Activated CD4-positive, alpha-beta T cell treated with anti-CD3 and anti-CD28 coated beads for 48 hours (primary cell): ENCODE measurements at regions not wholly inside any gene's neighbourhood (a gene's known extent, or its start where the extent isn't known, plus 50 kb on each side); places are given as distances from the start of the nearest gene placed in this dataset.
"Not testable (repeated sequence)": the region's sequence is repeated elsewhere in the genome, so short reads cannot be mapped to it uniquely, and the experiment has no call there.

Source experiments
- DNase-seq: peaks from one replicate; pipeline ENCODE4 v3.0.0-alpha.2; 2020

GRCh38 chr17:31798205-31798724, 60.8 kb downstream of the COPRS start:
- DNase-seq, result no peak

- DNase-seq, result not testable (repeated sequence)
Measured at GRCh38 chr17:31795941-31796340, 63.1 kb downstream of the COPRS start.

GRCh38 chr17:31794111-31794510, 64.9 kb downstream of the COPRS start:
- DNase-seq, result no peak

- DNase-seq, result not testable (repeated sequence)
Measured at GRCh38 chr17:31793634-31794033, 65.4 kb downstream of the COPRS start.

GRCh38 chr17:31792007-31792585, 66.9 kb downstream of the COPRS start:
- DNase-seq, result no peak

- no peak for DNase-seq
Measured at GRCh38 chr17:31789707-31790505, 69.1 kb downstream of the COPRS start.

GRCh38 chr17:31788956-31789355, 70.1 kb downstream of the COPRS start:
- DNase-seq, result no peak

- no peak for DNase-seq
Measured at GRCh38 chr17:31788571-31788946, 70.5 kb downstream of the COPRS start.

GRCh38 chr17:31787857-31788570, 71.0 kb downstream of the COPRS start:
- no peak for DNase-seq

GRCh38 chr17:31786796-31787481, 72.1 kb downstream of the COPRS start:
- no peak for DNase-seq

GRCh38 chr17:31780483-31780882, 78.6 kb downstream of the COPRS start:
- no peak for DNase-seq

GRCh38 chr17:31778523-31778922, 80.5 kb downstream of the COPRS start:
- no peak for DNase-seq

GRCh38 chr17:31771328-31771727, 87.7 kb downstream of the COPRS start:
- not testable (repeated sequence) for DNase-seq

- not testable (repeated sequence) for DNase-seq
Measured at GRCh38 chr17:31770501-31770900, 88.5 kb downstream of the COPRS start.

- not testable (repeated sequence) for DNase-seq
Measured at GRCh38 chr17:31761836-31762510, 97.1 kb downstream of the COPRS start.

GRCh38 chr17:31758646-31759045, 100.4 kb downstream of the COPRS start:
- DNase-seq, result no peak

- DNase-seq, result no peak
Measured at GRCh38 chr17:31757097-31757496, 101.9 kb downstream of the COPRS start.

GRCh38 chr17:31754239-31754945, 104.7 kb downstream of the COPRS start:
- no peak for DNase-seq

- no peak for DNase-seq
Measured at GRCh38 chr17:31753011-31753410, 106.0 kb downstream of the COPRS start.

- DNase-seq, result no peak
Measured at GRCh38 chr17:31752584-31752983, 106.5 kb downstream of the COPRS start.

GRCh38 chr17:31750578-31750977, 108.5 kb downstream of the COPRS start:
- DNase-seq, result no peak

GRCh38 chr17:31748881-31749280, 110.2 kb downstream of the COPRS start:
- no peak for DNase-seq
